ENCODE measurements at regions not wholly inside any gene's neighbourhood (a gene's known extent, or its start where the extent isn't known, plus 50 kb on each side); places are given as distances from the start of the nearest gene placed in this dataset.

GRCh38 chr6:8361259-8361658 lies 74.1 kb downstream of the SLC35B3 start:
- intact Hi-C loops (cut with DNase I), result no loop called here
- Histone ChIP-seq H3K4me3 (no peak overlapping the region), H3K9me3 (no peaks in the 10 kb centered on the region), H3K4me1 (replicated peaks) (no peaks in the 10 kb centered on the region), H3K36me3 (no peaks in the 10 kb centered on the region), H3K27ac (no peak overlapping the region), H3K27me3 (replicated peaks; ENCODE audit: insufficient read depth) (no peaks in the 10 kb centered on the region)
- WGBS, result 96% methylated on average over 8 of the region's 8 CpGs
- no peak for DNase-seq (ENCODE audit: low spot score)
- no peak for TF ChIP-seq CTCF (IDR thresholded peaks at IDR 0.05)
- TF ChIP-seq POLR2A (IDR thresholded peaks at IDR 0.05), result no peak
- TF ChIP-seq POLR2AphosphoS5 (IDR thresholded peaks at IDR 0.05), result no peak

- Histone ChIP-seq H3K4me1 (replicated peaks) (no peaks in the 10 kb centered on the region), H3K27ac (no peak overlapping the region), H3K4me3 (no peak overlapping the region), H3K27me3 (replicated peaks; ENCODE audit: insufficient read depth) (no peaks in the 10 kb centered on the region), H3K36me3 (no peaks in the 10 kb centered on the region), H3K9me3 (no peaks in the 10 kb centered on the region)
- intact Hi-C loops (cut with DNase I), result no loop called here
- DNase-seq (ENCODE audit: low spot score), result no peak
- no peak for TF ChIP-seq CTCF (IDR thresholded peaks at IDR 0.05)
- 83% methylated on average over 4 of the region's 4 CpGs for WGBS
Measured at GRCh38 chr6:8352966-8353340, 82.4 kb downstream of the SLC35B3 start.

GRCh38 chr6:8352335-8352965 lies 82.9 kb downstream of the SLC35B3 start:
- H3K4me1 ChIP-seq (replicated peaks), result no peaks in the 10 kb centered on the region
- intact Hi-C loops (cut with DNase I), result no loop called here
- no peak overlapping the region for H3K4me3 ChIP-seq
- no peak for DNase-seq (ENCODE audit: low spot score)
- no peak for TF ChIP-seq POLR2A (IDR thresholded peaks at IDR 0.05)
- no peak for TF ChIP-seq POLR2AphosphoS5 (IDR thresholded peaks at IDR 0.05)
- no peak for TF ChIP-seq CTCF (IDR thresholded peaks at IDR 0.05)
- H3K27me3 ChIP-seq (replicated peaks; ENCODE audit: insufficient read depth), result no peaks in the 10 kb centered on the region
- no peaks in the 10 kb centered on the region for H3K9me3 ChIP-seq
- 84% methylated on average over 1 of the region's 1 CpG for WGBS
- H3K36me3 ChIP-seq, result no peaks in the 10 kb centered on the region
- no peak overlapping the region for H3K27ac ChIP-seq

- TF ChIP-seq CTCF (IDR thresholded peaks at IDR 0.05) (no peak), POLR2AphosphoS5 (IDR thresholded peaks at IDR 0.05) (no peak), POLR2A (IDR thresholded peaks at IDR 0.05) (no peak)
- no peak for DNase-seq (ENCODE audit: low spot score)
- H3K9me3 ChIP-seq, result no peaks in the 10 kb centered on the region
- no peak overlapping the region for H3K27ac ChIP-seq
- 75% methylated on average over 3 of the region's 3 CpGs for WGBS
- no peaks in the 10 kb centered on the region for H3K27me3 ChIP-seq (replicated peaks; ENCODE audit: insufficient read depth)
- intact Hi-C loops (cut with DNase I), result no loop called here
- no peaks in the 10 kb centered on the region for H3K36me3 ChIP-seq
- no peak overlapping the region for H3K4me3 ChIP-seq
- no peaks in the 10 kb centered on the region for H3K4me1 ChIP-seq (replicated peaks)
Measured at GRCh38 chr6:8343600-8343999, 91.7 kb downstream of the SLC35B3 start.

- Histone ChIP-seq H3K4me1 (replicated peaks) (no peaks in the 10 kb centered on the region), H3K36me3 (no peaks in the 10 kb centered on the region), H3K27ac (no peak overlapping the region), H3K27me3 (replicated peaks; ENCODE audit: insufficient read depth) (no peaks in the 10 kb centered on the region), H3K4me3 (no peak overlapping the region), H3K9me3 (no peaks in the 10 kb centered on the region)
- intact Hi-C loops (cut with DNase I), result no loop called here
- TF ChIP-seq POLR2AphosphoS5 (IDR thresholded peaks at IDR 0.05), result no peak
- TF ChIP-seq CTCF (IDR thresholded peaks at IDR 0.05), result no peak
- DNase-seq (ENCODE audit: low spot score), result no peak
- WGBS, result 49% methylated on average over 10 of the region's 10 CpGs
Measured at GRCh38 chr6:8342241-8342819, 93.0 kb downstream of the SLC35B3 start.

Data from prostate gland (tissue), 2 donors.